ENCODE measurements at regions not wholly inside any gene's neighbourhood (a gene's known extent, or its start where the extent isn't known, plus 50 kb on each side); places are given as distances from the start of the nearest gene placed in this dataset.

DNA sequence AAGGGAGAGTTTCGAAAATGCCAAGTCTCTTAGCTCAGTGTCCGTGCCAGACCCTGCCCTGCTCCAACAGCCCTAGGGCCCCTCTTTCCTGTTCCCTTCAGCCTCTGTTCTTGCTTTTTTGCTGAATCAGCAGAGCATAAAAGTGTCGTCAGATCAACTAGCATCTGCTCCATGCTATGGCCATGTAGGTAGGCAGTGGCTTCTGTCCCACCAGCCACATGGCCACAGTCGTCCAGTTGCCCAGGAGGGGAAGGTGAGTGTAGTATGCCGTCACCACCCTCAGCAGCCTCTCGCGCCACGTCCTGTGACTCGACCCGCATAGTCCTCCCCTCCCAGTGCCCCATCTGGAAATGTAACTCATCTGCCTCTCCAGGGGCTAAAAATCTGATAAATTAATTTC lies 50.9 kb upstream of the ATP11A start:
- TF ChIP-seq, protein P1, sequence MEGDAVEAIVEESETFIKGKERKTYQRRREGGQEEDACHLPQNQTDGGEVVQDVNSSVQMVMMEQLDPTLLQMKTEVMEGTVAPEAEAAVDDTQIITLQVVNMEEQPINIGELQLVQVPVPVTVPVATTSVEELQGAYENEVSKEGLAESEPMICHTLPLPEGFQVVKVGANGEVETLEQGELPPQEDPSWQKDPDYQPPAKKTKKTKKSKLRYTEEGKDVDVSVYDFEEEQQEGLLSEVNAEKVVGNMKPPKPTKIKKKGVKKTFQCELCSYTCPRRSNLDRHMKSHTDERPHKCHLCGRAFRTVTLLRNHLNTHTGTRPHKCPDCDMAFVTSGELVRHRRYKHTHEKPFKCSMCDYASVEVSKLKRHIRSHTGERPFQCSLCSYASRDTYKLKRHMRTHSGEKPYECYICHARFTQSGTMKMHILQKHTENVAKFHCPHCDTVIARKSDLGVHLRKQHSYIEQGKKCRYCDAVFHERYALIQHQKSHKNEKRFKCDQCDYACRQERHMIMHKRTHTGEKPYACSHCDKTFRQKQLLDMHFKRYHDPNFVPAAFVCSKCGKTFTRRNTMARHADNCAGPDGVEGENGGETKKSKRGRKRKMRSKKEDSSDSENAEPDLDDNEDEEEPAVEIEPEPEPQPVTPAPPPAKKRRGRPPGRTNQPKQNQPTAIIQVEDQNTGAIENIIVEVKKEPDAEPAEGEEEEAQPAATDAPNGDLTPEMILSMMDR (IDR thresholded peaks at IDR 0.05 in 4 of 5, conservative IDR thresholded peaks at IDR 0.05 in 1 of 5), result no peak
- TF ChIP-seq POLR2A (IDR thresholded peaks at IDR 0.05), result no peak
